Activated CD8-positive, alpha-beta T cell treated with anti-CD3 and anti-CD28 coated beads for 36 hours (primary cell): ENCODE measurements at regions not wholly inside any gene's neighbourhood (a gene's known extent, or its start where the extent isn't known, plus 50 kb on each side); places are given as distances from the start of the nearest gene placed in this dataset.

Experiments used
- ATAC-seq: fragments of 200-7000 bp; cut with Tn5 transposase; one replicate; pipeline ENCODE4 v1.10.0; 2021; ENCODE audit warnings: mild to moderate bottlenecking, moderate library complexity
- CTCF ChIA-PET: fragments of 350-600 bp; sonication (Branson Sonifier 250); formaldehyde crosslinking; loops from one replicate; lab custom pipeline; 2021; ENCODE audit warnings: antibody characterized with exemption; lab: Charles Lee
- POLR2A ChIA-PET: fragments of 350-600 bp; sonication (Branson Sonifier 250); formaldehyde crosslinking; loops from one replicate; lab custom pipeline; 2021; ENCODE audit warnings: antibody characterized with exemption; lab: Charles Lee
- DNase-seq: peaks from one replicate; pipeline ENCODE4 v3.0.0-alpha.2; 2020
- H3K27ac Mint-ChIP-seq: one replicate; pipeline ENCODE4 v1.8.0; 2021; ENCODE audit warnings: mild to moderate bottlenecking, mixed read lengths
- H3K27me3 Mint-ChIP-seq: one replicate; pipeline ENCODE4 v1.8.0; 2021; ENCODE audit warnings: mixed read lengths
- H3K36me3 Mint-ChIP-seq: one replicate; pipeline ENCODE4 v1.8.0; 2021; ENCODE audit warnings: low read depth, mixed read lengths
- H3K4me1 Mint-ChIP-seq: one replicate; pipeline ENCODE4 v1.8.0; 2021; ENCODE audit warnings: low read depth, mixed read lengths
- H3K4me3 Mint-ChIP-seq: one replicate; pipeline ENCODE4 v1.8.0; 2021; ENCODE audit warnings: mild to moderate bottlenecking, moderate library complexity, mixed read lengths
- H3K9me3 Mint-ChIP-seq: one replicate; pipeline ENCODE4 v1.8.0; 2021; ENCODE audit warnings: mixed read lengths
- intact Hi-C: fragments of 100-400 bp; cut with micrococcal nuclease; formaldehyde crosslinking; loops from one replicate; pipeline ENCODE4 v1.10.0; 2022
- TF ChIP-seq, protein P1 (sequence below): fragments of 200-600 bp; IDR thresholded peaks from one replicate; pipeline ENCODE4 v1.8.0; 2022; ENCODE audit warnings: antibody characterized with exemption, mild to moderate bottlenecking

GRCh38 chr10:31125789-31126188 is 94.1 kb upstream of the ZNF438 start:
- TF ChIP-seq, protein P1, sequence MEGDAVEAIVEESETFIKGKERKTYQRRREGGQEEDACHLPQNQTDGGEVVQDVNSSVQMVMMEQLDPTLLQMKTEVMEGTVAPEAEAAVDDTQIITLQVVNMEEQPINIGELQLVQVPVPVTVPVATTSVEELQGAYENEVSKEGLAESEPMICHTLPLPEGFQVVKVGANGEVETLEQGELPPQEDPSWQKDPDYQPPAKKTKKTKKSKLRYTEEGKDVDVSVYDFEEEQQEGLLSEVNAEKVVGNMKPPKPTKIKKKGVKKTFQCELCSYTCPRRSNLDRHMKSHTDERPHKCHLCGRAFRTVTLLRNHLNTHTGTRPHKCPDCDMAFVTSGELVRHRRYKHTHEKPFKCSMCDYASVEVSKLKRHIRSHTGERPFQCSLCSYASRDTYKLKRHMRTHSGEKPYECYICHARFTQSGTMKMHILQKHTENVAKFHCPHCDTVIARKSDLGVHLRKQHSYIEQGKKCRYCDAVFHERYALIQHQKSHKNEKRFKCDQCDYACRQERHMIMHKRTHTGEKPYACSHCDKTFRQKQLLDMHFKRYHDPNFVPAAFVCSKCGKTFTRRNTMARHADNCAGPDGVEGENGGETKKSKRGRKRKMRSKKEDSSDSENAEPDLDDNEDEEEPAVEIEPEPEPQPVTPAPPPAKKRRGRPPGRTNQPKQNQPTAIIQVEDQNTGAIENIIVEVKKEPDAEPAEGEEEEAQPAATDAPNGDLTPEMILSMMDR, result no peak
- DNase-seq (no peak), ATAC-seq (no peak)
- Mint-ChIP-seq H3K36me3 (no peaks in the 10 kb centered on the region), H3K4me1 (peaks cover 15% of the 10 kb centered on the region), H3K9me3 (no peaks in the 10 kb centered on the region), H3K4me3 (no peak overlapping the region), H3K27ac (no peak overlapping the region), H3K27me3 (no peaks in the 10 kb centered on the region)
- intact Hi-C loops, result no loop called here
- CTCF ChIA-PET, result no interaction called here
- POLR2A ChIA-PET, result no interaction called here

- Mint-ChIP-seq H3K4me1 (peaks cover 11% of the 10 kb centered on the region), H3K4me3 (no peak overlapping the region), H3K9me3 (no peaks in the 10 kb centered on the region), H3K27ac (no peak overlapping the region), H3K36me3 (no peaks in the 10 kb centered on the region), H3K27me3 (no peaks in the 10 kb centered on the region)
- ChIA-PET POLR2A (no interaction called here), CTCF (no interaction called here)
- TF ChIP-seq, protein P1, result no peak
- DNase-seq, result no peak
- intact Hi-C loops, result no loop called here
- ATAC-seq, result no peak
Measured at GRCh38 chr10:31126593-31126992, 94.9 kb upstream of the ZNF438 start.

DNA sequence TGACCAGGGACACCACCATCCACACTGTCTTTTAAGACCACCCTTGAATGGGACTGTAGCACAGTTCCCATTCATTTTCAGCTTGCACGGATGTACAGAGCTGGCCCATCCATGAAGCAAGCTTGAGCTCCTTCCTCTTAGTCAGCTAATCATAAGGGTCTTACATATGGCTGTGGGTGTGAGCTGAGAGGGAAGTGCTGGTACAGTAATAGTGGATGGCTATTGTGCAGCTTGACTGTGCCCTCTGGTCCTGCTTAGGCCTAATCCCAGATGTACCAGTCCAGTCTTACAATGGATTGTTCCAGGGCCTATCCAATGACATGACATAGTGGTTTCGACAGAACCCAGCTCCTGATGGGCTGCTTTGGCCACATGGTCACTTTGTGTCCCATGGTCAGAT is 96.9 kb upstream of the ZNF438 start:
- no peaks in the 10 kb centered on the region for H3K27me3 Mint-ChIP-seq
- ChIA-PET POLR2A (no interaction called here), CTCF (interaction anchor here (1.0 kb wide), 1 partner anchor 33 kb away, joined by 3 read pairs; no protein-coding TSS in a partner anchor)
- H3K36me3 Mint-ChIP-seq, result no peaks in the 10 kb centered on the region
- H3K4me3 Mint-ChIP-seq, result no peak overlapping the region
- H3K4me1 Mint-ChIP-seq, result peaks cover 12% of the 10 kb centered on the region
- intact Hi-C loops, result no loop called here
- no peak overlapping the region for H3K27ac Mint-ChIP-seq
- H3K9me3 Mint-ChIP-seq, result no peaks in the 10 kb centered on the region
- no peak for DNase-seq
- no peak for ATAC-seq
- TF ChIP-seq, protein P1, result no peak

GRCh38 chr10:31129271-31129670 is 97.6 kb upstream of the ZNF438 start:
- DNase-seq (no peak), ATAC-seq (no peak)
- Mint-ChIP-seq H3K4me1 (peaks cover 13% of the 10 kb centered on the region), H3K27ac (no peak overlapping the region), H3K36me3 (no peaks in the 10 kb centered on the region), H3K9me3 (no peaks in the 10 kb centered on the region), H3K4me3 (no peak overlapping the region), H3K27me3 (no peaks in the 10 kb centered on the region)
- intact Hi-C loops, result no loop called here
- ChIA-PET POLR2A (no interaction called here), CTCF (interaction anchor here (1.0 kb wide), 1 partner anchor 33 kb away, joined by 3 read pairs; no protein-coding TSS in a partner anchor)
- TF ChIP-seq, protein P1, result no peak

DNA sequence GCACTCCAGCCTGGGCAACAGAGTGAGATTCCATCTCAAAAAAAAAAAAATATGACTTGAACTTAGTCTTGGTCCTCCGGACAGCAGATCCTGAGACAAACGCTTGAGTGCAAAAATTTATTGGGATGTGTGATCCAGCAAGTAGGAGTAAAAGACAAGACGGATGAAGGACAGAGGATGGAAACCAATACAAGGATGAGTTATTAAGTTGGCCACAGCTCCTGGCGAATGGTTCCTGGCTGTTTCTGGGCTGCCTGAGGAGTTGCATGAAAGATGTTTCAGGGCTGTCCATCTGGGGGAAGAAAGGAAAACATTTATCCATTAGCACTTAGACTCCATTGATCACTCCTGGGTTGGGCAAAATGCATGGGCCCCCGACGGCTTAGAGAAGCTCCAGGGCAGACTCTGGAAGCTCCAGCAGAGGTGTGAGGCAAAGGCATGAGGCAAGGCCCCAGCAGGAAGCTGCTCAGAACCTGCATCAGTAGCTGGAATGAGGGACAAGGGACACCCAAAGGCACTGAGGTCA is 98.3 kb upstream of the ZNF438 start:
- H3K4me3 Mint-ChIP-seq, result no peak overlapping the region
- no peaks in the 10 kb centered on the region for H3K9me3 Mint-ChIP-seq
- ATAC-seq, result no peak
- TF ChIP-seq, protein P1, result no peak
- H3K27me3 Mint-ChIP-seq, result no peaks in the 10 kb centered on the region
- H3K4me1 Mint-ChIP-seq, result peaks cover 20% of the 10 kb centered on the region
- intact Hi-C loops, result no loop called here
- DNase-seq, result no peak
- H3K36me3 Mint-ChIP-seq, result no peaks in the 10 kb centered on the region
- POLR2A ChIA-PET, result no interaction called here
- no peak overlapping the region for H3K27ac Mint-ChIP-seq
- CTCF ChIA-PET, result no interaction called here
